ENCODE measurements at regions not wholly inside any gene's neighbourhood (a gene's known extent, or its start where the extent isn't known, plus 50 kb on each side); places are given as distances from the start of the nearest gene placed in this dataset.

- Histone ChIP-seq H3K23me2 (ENCODE audit: insufficient read length, low read depth, low read length, poor library complexity, severe bottlenecking) (no peaks in the 10 kb centered on the region), H2AK5ac (ENCODE audit: insufficient read length, low read length) (no peak overlapping the region), H4K20me1 (ENCODE audit: control insufficient read depth, insufficient read depth, insufficient read length) (no peaks in the 10 kb centered on the region), H4K8ac (replicated peaks; ENCODE audit: insufficient read length, low read depth, low read length) (no peak overlapping the region), H3K4me2 (ENCODE audit: insufficient read depth, insufficient read length, low read length) (no peak overlapping the region), H2BK20ac (ENCODE audit: low read depth, low read length, poor library complexity, severe bottlenecking) (no peak overlapping the region), H3K79me2 (ENCODE audit: insufficient read depth, low read length) (no peaks in the 10 kb centered on the region), H3K56ac (ENCODE audit: insufficient read length, low read depth, low read length) (no peak overlapping the region), H3K9ac (ENCODE audit: extremely low read depth, insufficient read length, low read length) (no peak overlapping the region), H2BK15ac (ENCODE audit: low read depth, low read length) (no peak overlapping the region), H3K9me3 (ENCODE audit: control insufficient read depth, low read depth, low read length) (no peaks in the 10 kb centered on the region), H2AFZ (ENCODE audit: low read length) (no peak overlapping the region), H2BK12ac (ENCODE audit: insufficient read length, low read depth, low read length) (no peak overlapping the region), H3K23ac (ENCODE audit: insufficient read length, low read depth, low read length) (no peak overlapping the region), H3K27me3 (ENCODE audit: insufficient read depth, low read length) (no peaks in the 10 kb centered on the region), H2BK120ac (ENCODE audit: low read depth, low read length, poor library complexity, severe bottlenecking) (no peak overlapping the region), H3K79me1 (ENCODE audit: insufficient read depth, low read depth, low read length, poor library complexity, severe bottlenecking) (no peaks in the 10 kb centered on the region), H4K91ac (ENCODE audit: insufficient read length, low read depth, low read length) (no peak overlapping the region), H3T11ph (ENCODE audit: low read length) (no peak overlapping the region), H3K27ac (ENCODE audit: insufficient read length, low read depth, low read length) (no peak overlapping the region), H3K14ac (ENCODE audit: insufficient read depth, low read length) (no peak overlapping the region), H3K18ac (ENCODE audit: insufficient read length, low read depth, low read length) (no peak overlapping the region), H4K5ac (ENCODE audit: insufficient read length, low read depth, low read length) (no peak overlapping the region), H3K4ac (ENCODE audit: low read depth, low read length) (no peak overlapping the region), H2BK5ac (ENCODE audit: insufficient read length, low read length) (no peak overlapping the region), H3K4me1 (ENCODE audit: insufficient read depth, low read length) (no peaks in the 10 kb centered on the region)
- Mint-ChIP-seq H3K4me3 (no peak overlapping the region), H3K27ac (no peak overlapping the region), H3K36me3 (ENCODE audit: insufficient read depth in 1 of 3, low read depth in 3 of 3) (no peaks in the 10 kb centered on the region), H3K9me3 (no peaks in the 10 kb centered on the region), H3K27me3 (ENCODE audit: low read depth) (no peaks in the 10 kb centered on the region), H3K4me1 (peaks cover 13% of the 10 kb centered on the region in 2 experiments)
- TF ChIP-seq CTCF (conservative IDR thresholded peaks at IDR 0.05): no peak
- no peak for DNase-seq
- no CpG with 5 or more reads among the region's 4 CpGs for WGBS (ENCODE audit: extremely low coverage, insufficient read length, low lambda C conversion rate)
Observed at GRCh38 chr12:127896661-127897060, 370.3 kb upstream of the TMEM132C start.

All from H9 (cell line).